ENCODE measurements at regions not wholly inside any gene's neighbourhood (a gene's known extent, or its start where the extent isn't known, plus 50 kb on each side); places are given as distances from the start of the nearest gene placed in this dataset.
A peak's percentile ranks its signal among the peaks of the same experiment; 100 is the strongest.

- DNase-seq (ENCODE audit: low read depth), result peak; percentile 92
Measured at GRCh38 chr16:85390511-85391174, 222.5 kb upstream of the GSE1 start.

GRCh38 chr16:85391175-85391707, 221.9 kb upstream of the GSE1 start:
- no peak for DNase-seq (ENCODE audit: low read depth)

DNA sequence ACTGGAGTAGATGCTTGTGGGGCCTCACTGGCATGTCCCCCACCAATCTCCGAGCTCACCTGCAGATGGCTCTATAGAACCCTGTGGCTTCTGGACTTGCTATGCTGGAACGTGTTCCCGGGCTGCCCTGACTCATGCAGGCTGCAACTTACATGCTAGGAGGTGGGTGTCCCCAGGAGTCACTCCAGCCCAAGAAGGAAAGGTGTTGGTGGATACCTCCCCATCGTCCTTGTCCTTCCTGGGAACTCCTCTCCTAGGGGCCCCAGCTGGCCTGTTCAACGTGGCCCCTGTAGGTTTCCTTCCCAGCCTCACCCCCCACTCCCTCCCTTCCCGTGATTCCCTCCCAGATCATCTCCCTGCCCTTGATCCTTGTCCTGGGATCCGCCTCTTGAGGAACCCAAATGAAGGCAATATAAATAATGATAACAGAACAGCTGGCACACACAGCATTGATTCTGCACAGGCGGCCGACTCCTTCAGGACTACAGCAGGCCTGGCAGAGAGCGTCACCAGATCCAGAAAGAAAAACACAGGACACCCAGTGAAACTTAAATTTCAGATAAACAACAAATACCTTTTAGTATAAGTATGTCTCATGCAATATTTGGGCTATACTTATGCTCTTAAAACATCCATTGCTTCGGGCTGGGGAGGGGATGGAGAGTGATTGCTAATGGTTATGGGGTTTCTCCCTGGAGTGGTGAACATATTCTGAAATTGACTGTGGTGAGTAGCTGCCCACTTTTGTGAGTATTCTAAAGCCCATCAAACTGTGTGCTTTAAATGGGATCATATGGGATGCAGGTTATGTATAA, 221.1 kb upstream of the GSE1 start:
- DNase-seq (ENCODE audit: low read depth), result no peak

- DNase-seq (ENCODE audit: low read depth), result no peak
Measured at GRCh38 chr16:85392756-85393673, 220.1 kb upstream of the GSE1 start.

GRCh38 chr16:85393674-85394451, 219.3 kb upstream of the GSE1 start:
- DNase-seq (ENCODE audit: low read depth), result peak; percentile 27

DNA sequence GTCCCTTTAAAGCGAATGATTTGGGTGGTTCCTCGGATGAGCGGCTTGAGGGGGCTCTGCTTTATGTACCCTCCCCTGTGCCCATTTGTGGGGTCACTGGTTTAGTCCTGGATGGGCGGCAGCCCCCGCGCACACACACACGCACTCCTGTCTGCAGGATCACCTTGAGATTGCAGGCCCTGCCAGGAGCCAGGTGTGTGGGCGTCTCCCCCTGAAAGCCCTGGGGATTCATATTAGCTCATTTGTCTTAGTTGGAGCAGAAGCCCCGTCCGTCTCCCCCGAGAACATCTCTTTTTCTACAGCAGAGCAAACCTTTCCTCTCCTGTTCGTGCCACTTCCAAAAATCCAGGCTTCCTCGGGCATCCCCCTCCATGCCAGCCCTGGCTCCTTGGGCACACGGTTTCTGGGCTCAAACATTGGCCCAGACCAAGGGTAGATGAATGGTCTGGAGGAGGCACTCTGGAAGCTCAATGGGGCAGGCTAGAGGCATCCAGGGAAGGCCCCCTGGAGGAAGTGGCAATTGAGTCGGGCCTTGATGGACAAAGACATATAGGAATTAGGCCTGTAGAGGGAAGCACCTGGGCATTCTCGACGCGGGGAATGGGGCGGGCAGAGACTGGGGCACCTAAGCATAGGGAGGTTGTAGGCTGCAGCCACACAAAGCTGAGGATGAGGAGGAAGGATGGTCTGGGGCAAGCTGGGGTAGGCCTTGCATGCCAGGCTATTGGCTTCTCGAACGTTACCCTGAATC, 218.5 kb upstream of the GSE1 start:
- no peak for DNase-seq (ENCODE audit: low read depth)

GRCh38 chr16:85395207-85395912, 217.8 kb upstream of the GSE1 start:
- peak; percentile 98 for DNase-seq (ENCODE audit: low read depth)

DNA sequence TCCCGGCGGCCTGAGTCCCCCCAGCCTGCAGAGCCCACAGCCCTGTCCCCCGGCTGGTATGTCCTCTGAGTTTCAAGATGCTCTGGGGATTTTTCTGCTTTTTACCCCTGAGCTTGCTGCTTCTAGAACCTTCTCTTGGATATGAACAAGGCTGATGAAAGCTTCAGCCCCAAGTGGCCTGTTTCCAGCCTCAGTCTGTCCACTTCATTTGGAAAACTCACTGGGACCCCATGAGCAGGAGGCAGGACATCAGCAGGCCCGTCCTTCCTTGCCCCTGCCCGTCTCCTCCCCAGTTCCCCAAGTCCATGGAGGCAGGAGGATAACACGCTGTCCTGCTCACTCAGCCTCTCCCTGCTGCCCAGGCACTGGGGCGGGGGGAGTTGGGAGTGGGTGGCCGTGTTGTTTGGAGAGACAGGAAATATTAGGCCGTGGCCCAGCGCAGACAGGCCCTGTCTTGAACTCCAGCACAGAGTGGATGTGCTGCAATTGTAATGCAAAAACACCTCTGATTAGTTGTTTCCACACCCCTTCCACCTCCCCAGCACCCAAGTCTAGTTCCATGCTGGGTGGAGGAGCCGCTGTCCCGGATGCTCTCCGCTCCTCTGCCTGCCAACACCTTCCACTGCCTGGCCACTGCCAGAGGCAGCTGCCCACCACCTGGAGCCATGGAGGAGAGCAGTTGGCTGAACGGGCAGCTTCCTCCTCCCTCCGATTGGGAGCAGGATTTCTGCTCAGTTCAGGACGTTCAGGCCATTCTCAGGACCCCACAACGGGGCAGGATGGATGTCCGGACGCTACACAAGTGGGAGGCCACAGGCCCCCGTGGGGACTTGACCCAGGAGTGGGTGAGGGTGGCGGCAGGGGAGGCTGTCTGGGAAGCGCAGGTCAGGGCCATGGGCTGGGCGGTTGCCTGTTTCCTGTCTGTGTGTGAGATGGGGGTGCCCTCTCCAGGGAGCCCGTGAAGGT, 216.9 kb upstream of the GSE1 start:
- DNase-seq (ENCODE audit: low read depth), result no peak

- no peak for DNase-seq (ENCODE audit: low read depth)
Measured at GRCh38 chr16:85396879-85397871, 215.9 kb upstream of the GSE1 start.

DNA sequence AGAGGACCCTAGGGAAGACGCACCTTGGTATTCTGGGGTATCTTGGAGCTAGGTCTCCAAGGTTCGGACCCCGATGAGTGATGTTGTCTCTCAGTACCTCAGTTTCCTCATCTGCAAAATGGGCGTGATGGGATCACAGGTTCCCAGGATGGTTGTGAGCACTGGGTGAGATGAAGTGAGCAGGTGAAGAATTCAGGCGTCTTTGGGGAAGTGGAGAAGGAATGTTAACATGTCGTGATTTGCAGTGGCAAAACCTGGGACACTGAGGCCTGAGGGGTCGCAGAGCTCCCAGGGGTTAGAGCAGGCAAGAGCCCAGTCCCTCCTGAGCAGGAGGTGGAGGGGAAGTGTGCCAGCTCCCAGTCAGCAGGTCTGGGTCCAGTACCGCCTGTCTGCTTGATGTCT, 215.1 kb upstream of the GSE1 start:
- DNase-seq (ENCODE audit: low read depth), result no peak

- no peak for DNase-seq (ENCODE audit: low read depth)
Measured at GRCh38 chr16:85398688-85399582, 214.2 kb upstream of the GSE1 start.

- DNase-seq (ENCODE audit: low read depth), result no peak
Measured at GRCh38 chr16:85399583-85400284, 213.4 kb upstream of the GSE1 start.

- DNase-seq (ENCODE audit: low read depth), result no peak
Measured at GRCh38 chr16:85400305-85401205, 212.6 kb upstream of the GSE1 start.

- DNase-seq (ENCODE audit: low read depth), result no peak
Measured at GRCh38 chr16:85401370-85401916, 211.7 kb upstream of the GSE1 start.

All from fibroblast of gingiva (primary cell).